H4 (cell line): ENCODE measurements at regions not wholly inside any gene's neighbourhood (a gene's known extent, or its start where the extent isn't known, plus 50 kb on each side); places are given as distances from the start of the nearest gene placed in this dataset.
"Not testable (repeated sequence)": the region's sequence is repeated elsewhere in the genome, so short reads cannot be mapped to it uniquely, and the experiment has no call there.

Experiments used
- DNase-seq: peaks from one replicate; pipeline ENCODE4 v3.0.0-alpha.2; 2015; ENCODE audit warnings: low spot score

DNA sequence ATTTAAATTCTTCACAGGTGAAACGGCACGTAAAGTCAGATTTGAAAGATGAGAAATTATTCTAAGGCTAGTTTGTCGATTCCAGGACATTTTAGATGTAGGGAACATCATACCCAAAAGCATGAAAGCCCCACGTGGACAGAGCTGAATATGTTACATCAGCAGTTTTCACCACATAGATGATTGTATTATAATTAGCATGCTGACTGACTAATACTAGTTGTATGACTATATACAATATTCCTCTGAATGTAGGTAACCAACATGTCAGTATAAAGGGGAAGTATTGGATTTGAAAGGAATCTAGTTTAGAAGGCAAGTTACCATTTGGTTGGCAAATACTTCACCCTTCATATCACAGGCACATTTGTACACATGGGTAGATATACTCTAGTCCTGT is 304.6 kb downstream of the UBE2NL start:
- DNase-seq, result not testable (repeated sequence)

DNA sequence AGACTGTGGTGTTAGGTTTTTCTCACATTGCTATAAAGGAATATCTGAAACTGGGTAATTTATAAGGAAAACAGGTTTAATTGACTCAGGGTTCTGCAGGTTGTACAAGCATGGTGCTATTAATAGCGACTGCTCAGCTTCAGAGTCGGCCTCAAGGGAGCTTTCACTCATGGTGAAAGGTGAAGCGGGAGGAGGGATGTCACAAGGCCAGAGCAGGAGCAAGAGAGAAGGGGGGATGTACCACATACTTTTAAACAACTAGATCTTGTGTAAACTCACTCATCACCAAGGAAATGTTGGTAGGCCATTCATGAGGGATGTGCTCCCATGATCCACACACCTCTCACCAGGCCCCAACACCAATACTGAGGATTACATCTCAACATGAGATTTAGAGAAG is 313.2 kb downstream of the UBE2NL start:
- not testable (repeated sequence) for DNase-seq

DNA sequence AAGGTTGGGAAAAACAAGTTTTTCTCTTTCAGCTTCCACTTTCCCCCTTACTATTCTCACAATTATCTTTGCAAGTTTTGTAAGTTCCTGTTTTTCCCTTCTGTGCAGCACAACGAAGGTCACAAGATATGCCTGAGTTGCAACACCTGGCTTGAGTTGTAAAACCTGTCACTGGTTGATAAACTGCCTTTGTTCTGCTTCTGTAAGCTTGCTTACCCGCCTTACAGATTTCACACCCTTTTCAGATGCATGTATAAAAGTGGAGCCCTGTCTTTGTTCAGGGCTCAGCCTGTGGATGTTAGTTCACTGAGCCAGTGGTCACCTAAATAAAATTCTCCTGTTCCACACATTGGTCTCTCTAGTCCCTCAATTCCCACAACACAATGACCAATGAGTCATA is 318.9 kb downstream of the UBE2NL start:
- not testable (repeated sequence) for DNase-seq

DNA sequence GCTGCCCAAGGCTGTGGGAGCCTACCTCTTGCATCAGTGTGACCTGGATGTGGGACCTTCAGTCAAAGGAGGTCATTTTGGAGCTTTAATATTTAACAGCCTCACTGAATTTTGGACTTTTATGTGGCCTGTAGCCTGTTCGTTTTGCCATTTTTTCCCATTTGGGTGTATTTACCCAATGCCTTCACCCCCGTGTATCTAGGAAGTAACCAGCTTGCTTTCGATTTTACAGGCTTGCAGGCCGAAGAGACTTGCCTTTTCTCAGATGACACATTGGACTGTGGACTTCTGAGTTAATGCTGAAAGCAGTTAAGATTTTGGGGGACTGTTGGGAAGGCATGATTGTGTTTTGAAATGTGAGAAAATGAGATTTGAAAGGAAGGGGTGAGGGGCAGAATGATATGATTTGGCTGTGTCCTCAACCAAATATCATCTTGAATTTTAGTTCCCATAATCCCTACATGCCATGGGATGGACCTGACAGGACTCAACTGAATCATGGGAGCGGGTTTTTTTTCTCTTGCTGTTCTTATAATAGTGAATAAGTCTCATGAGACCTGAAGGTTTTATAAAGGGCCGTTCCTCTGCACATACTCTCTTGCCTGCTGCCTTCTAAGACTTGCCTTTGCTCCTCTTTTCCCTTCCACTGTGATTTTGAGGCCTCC is 324.6 kb downstream of the UBE2NL start:
- not testable (repeated sequence) for DNase-seq

DNA sequence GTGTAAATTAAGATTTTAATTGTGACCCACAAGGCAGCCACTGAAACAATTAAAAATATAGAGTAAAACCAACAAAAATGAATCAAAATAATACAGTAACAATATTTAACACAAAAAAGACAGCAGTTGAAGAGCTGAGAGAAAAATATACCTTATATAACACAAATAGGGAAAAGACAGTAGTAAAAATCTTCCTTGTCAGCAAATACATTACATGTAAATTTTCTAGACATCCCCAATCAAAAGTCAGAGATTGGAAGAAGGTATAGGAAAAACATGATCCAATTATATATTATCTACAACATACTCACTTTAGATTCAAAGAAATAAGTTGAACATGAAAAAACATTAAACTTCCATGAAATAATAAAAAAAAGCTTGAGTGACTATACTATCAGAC is 330.8 kb downstream of the UBE2NL start:
- DNase-seq, result no peak

DNA sequence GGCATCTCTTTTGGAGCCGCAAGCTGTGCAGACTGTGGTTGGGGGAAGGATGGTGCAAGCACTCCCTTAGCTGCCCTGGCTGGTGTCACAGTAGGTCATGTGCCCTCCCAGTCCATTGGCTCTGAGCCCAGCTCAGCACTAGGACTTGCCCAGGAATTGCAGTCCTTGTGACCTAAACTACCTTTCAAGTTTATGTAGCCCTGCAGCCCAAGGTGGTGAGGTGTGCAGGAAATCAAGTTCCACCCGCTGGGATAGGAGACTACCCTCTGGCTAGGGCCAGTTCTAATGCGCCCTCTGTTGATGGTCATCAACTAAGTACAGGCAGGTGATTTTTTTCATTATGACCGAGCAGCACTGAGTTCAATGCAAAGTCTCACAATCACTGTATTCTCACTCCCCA is 335.2 kb downstream of the UBE2NL start:
- DNase-seq, result peak; percentile 2

DNA sequence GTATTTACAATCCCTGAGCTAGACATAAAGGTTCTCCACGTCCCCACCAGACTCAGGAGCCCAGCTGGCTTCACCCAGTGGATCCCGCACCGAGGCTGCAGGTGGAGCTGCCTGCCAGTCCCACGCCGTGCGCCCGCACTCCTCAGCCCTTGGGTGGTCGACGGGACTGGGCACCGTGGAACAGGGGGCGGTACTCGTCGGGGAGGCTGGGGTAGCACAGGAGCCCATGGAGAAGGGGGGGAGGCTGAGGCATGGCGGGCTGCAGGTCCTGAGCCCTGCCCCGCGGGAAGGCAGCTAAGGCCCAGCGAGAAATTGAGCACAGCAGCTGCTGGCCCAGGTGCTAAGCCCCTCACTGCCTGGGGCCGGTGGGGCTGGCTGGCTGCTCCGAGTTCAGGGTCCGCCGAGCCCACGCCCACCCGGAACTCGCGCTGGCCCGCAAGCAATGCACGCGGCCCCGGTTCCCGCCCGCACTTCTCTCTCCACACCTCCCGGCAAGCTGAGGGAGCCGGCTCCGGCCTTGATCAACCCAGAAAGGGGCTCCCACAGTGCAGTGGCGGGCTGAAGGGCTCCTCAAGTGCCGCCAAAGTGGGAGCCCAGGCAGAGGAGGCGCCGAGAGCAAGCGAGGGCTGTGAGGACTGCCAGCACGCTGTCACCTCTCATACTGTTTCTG is 347.4 kb downstream of the UBE2NL start:
- not testable (repeated sequence) for DNase-seq

DNA sequence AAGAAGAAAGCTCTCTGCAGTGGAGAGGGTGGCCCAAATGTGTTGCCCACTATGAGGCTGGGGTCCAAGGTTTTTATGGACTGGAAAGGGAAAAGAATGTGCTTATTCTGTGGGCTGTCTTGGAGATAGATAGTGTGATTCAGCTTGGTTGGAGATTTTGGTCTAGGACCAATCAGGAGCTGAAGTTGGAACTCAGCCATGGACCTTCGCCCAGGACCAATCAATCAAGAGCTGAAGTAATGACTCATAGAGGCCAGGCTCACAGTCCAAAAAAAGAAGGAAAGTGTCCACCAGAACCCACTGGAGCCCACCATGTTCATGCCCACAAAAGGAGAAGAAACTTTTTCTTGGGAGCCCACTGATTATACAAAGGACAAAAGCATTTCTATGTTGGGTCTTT is 369.5 kb downstream of the UBE2NL start:
- no peak for DNase-seq

DNA sequence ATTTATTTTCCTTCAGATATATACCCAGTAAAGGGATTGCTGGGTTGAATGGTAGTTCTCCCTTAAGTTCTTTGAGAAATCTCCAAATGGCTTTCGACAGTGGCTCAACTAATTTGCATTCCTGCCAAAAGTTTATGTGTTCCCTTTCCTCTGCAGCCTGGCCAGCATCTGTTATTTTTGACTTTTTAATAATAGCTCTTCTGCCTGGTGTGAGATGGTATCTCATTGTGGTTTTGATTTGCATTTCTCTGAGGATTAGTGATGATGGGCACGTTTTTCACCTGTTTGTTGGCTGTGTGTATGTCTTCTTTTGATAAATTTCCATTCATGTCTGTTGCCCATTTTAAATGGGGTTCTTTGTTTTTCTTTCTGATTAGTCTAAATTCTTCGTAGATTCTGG is 375.2 kb downstream of the UBE2NL start:
- DNase-seq, result no peak

DNA sequence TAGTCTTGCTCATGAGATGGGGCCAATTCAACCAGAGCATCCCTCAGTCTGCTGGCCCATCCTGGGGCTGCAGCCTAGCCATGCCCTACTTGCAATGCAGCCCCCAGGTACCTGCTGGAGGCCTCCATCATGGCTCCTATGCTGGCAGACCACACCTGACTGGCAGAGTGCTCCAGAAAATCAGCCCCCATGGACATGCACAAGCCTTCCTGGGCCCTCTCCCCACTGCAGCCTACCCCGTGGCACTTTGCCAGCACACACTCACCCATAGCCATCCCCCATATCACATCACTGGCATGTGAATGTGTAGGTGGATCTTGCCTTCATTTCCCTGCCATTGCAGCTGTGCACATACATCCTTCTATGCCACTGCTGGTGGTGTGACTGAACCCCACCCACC is 381.8 kb downstream of the UBE2NL start:
- DNase-seq, result no peak

DNA sequence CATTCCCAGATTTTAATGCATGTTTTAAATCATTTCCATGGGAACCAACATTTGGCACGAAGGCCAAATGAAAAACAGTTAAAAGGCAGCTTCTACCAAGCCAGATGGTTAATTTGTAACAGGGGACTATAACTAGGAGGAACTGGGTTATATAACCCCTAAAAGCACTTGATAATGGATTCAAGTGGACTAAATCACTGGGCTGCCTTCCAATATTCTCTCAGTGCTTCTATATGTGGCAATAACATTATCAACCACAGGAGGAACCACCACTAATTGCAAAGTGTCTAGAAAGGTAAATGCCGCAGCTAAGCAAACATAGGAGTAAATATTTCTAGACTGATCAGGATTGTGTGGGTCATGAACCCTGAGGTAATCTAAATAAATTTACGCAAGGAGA is 391.5 kb downstream of the UBE2NL start:
- no peak for DNase-seq

DNA sequence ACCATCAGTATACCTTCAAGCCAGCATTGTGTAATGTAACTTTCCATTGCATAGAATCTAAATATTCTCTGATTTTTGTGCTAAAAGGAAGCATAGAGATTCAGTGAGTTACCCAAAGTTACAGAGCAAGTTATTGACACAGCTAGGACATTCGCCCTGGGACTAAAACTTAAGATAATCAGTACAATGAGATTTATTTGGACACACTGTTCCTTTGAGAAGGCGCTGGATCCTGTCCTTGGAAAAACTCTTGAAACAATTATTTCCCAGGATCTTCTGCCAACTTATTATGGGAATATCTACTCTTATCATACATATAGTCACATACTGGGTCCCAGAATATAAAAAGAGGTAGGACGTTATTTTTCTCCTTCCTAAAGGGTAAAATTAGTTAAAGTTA is 392.0 kb downstream of the UBE2NL start:
- DNase-seq, result no peak

DNA sequence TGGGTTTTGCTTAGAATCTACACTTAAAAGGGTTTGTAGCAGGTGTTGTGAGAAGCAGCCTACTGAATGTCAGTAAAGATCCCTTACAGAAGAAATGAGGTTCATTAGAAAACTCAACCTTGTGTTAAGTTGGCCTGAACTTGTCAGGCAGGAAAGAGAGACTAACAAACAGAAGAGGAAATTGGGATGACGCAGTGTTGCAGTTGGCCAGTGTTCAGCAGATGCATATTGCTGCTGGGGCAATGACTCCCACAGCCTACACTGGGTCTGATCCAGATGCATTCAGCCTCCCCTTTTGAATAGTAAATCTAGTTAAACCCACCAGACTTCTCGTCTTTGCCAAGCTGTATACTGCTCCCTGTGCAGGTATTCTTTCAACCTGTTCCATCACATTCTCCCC is 409.4 kb downstream of the UBE2NL start:
- DNase-seq, result no peak

DNA sequence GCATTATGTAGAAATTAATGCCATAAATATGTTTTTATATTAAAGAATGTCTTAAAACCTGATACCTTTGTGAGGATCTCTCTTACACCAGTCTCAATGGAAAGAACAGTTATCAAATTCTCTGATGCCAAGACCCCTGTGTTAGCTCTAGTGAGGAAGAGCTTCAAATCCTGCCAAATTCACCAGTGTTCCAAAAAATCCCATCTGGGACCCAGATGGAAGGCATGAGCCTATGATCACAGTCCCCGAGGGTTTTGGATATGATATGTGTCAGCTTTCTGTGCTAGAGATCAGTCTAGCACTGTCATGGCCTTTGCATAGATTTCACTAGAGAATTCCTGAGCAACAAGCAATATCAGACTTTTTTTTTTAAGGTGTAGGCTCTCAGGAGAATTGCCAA is 412.1 kb downstream of the UBE2NL start:
- no peak for DNase-seq

DNA sequence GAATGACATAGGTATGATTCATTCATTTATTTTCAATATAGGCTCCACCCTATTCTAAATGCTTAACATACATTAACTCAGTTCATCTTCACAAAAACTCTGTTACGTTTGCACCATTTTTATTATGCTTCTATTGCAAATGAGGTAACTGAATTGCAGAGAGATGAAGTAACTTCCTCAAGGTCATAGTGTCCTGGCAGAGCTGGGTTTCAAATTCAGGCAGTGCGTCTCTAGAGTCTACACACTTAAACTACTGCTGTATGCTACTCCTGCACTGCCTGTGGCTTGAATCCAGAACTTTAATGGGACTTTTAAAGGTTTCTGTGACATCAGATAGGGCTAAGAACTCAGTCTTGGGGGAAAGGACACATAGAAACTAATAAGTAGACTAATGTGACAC is 413.4 kb downstream of the UBE2NL start:
- DNase-seq, result no peak

DNA sequence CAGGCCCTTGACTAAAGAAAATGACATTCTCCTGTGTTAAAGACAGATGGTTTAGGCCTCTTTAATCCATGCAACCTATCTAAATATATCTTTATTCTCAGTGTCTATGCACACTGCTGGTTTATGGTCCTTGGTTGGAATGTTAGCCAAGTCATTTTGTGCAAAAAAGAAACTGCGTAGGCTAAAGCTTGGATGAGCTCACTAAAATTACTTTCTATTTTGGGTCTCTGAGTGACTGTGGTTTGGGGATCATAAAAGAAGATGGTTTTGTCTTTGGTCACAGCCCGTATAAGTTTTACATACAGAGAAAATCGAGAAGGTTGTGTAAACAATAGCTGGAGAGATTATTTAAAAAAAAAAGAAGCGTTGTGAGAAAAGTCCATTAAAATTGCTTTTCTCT is 443.6 kb downstream of the UBE2NL start:
- peak; percentile 3 for DNase-seq

DNA sequence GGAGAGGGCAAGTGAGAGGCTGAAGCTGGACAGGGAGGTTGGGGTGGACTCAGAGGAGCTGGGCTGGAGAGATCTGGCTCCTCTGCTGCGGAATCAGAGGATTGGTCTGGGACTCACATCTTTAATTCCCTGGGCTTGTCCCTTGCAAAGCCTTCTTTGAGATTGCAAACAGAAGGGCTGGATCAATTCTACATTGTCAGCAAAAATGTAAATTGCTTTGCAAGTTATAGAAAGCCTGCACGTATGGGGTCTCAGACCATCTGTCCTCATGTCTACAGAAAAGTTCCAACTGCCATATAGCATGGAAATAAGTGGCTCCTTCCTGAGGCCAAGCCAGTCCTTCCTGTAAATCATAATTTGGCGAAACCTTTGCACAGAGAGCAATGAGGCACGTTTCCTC is 449.6 kb downstream of the UBE2NL start:
- no peak for DNase-seq

DNA sequence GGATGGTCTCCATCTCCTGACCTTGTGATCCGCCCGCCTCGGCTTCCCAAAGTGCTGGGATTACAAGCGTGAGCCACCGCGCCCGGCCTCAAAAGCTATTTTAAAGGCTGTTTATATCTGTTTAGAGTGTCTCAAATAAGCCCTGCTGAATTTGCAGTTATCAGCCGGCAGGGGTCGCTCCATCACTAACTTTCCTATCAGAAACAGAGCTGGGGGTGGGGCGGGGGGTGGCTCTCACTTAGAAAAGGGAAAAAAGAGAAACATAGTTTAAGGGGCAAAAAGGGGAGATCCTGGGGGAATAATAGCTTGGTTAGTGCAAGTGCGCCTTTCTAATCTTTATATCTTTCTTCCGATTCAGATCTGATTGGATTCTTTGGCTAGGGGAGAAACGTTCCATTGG is 450.7 kb downstream of the UBE2NL start:
- no peak for DNase-seq

DNA sequence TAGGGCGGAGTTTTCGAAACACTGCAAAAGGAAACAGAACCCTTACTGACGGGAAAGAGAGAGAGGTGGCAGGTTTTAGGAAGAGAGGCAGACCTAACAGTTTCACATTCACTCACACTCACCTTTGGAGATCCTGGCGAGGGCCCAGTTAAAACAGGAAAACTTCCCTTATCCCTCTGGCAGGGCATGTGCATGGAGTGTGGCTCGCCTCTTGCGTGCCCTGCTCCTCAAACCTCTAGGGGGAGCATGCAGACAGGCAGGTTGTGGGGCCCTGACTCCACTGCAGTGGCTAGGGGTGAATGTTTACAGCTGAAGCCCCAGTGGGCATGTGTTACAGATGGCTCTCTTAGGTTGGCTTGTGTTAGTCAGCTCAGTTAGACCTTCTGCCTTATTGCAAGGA is 451.5 kb downstream of the UBE2NL start:
- no peak for DNase-seq

DNA sequence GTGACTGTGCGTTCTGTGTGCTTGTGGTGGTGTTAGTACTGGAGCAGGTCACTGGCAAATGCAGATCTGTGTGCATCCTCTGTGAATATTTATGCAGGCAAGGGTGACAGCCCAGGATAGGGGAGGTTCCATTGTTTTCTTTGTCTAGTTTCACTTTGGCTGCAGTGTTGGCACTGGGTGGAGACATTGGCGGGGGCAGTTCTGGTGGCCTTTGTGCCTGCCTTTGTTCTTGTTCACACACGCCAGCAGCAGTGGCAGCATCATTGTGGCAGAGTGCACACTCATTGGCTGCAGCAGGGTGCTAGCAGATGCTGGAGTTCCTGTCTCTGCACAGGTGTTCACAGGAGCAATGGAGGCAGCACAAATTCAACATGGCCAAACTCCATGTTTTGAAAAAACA is 495.3 kb downstream of the UBE2NL start:
- DNase-seq, result no peak

DNA sequence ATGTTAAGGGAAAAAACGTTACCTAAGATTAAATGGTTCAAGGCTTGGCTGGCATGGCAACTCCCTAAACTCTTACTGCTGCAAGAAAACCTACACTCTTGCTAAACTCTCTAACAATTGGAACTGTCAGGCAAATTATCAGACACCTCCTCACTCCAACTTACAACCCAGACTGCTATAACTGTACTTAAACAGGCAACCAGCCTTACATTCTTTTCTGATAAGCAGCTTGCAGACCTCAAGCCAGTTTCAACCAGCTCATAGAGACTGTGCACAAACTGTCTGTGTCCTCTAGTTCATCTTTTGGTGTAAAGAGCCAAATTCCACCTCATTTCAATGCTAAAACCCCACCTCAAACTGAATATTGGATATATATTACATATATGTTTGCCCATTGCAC is 504.9 kb downstream of the UBE2NL start:
- no peak for DNase-seq
